ENCODE measurements at regions not wholly inside any gene's neighbourhood (a gene's known extent, or its start where the extent isn't known, plus 50 kb on each side); places are given as distances from the start of the nearest gene placed in this dataset.

DNA sequence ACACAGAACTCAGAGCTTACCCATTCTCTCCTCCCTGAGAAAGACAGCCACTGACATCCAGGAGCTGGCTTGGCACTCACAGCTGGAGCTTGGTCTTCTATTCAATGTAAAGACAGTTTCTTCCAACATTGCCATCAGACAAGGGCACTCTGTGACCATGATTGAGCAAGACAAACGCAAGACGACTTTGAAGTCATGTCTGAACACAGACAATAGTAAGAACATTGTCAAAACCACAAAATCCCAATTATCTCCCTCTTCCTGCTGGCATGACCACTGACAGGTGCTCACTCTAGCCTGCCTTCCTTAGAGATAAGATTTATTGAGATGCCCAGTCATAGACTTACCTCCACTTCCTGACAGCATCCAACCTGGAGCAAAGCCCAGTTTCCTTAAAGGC is 328.0 kb downstream of the MSX2 start:
- Mint-ChIP-seq H3K27ac (no peak overlapping the region), H3K4me3 (no peak overlapping the region), H3K9me3 (peaks cover 3% of the 10 kb centered on the region), H3K4me1 (ENCODE audit: low read depth) (no peaks in the 10 kb centered on the region), H3K27me3 (peaks cover 12% of the 10 kb centered on the region), H3K36me3 (no peaks in the 10 kb centered on the region)
- CTCF ChIA-PET = interaction anchor here (1.1 kb wide), 1 partner anchor 10 kb away, joined by 3 read pairs; no protein-coding TSS in a partner anchor
- intact Hi-C loops (cut with micrococcal nuclease) = no loop called here
- POLR2A ChIA-PET = no interaction called here
- no peak for DNase-seq

DNA sequence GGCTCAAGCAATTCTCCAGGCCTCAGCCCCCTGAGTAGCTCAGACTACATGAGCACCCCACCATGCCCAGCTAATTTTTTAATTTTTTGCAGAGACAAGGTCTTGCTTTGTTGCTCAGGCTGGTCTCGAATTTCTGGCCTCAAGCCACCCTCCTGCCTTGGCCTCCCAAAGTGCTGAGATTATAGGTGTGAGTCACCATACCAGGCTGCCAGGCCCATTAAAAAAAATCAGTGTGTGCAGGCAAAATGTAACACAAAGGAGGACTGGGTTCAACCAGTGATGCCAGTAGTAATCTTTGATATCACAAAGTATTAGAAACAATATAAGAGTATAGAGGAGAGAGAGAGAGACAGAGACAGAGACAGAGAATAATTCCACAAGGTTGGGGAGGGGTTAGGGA is 322.7 kb downstream of the MSX2 start:
- H3K27ac Mint-ChIP-seq = no peak overlapping the region
- H3K4me3 Mint-ChIP-seq = no peak overlapping the region
- H3K27me3 Mint-ChIP-seq = peaks cover 3% of the 10 kb centered on the region
- no peaks in the 10 kb centered on the region for H3K4me1 Mint-ChIP-seq (ENCODE audit: low read depth)
- POLR2A ChIA-PET = no interaction called here
- CTCF ChIA-PET = no interaction called here
- DNase-seq = no peak
- no peaks in the 10 kb centered on the region for H3K36me3 Mint-ChIP-seq
- intact Hi-C loops (cut with micrococcal nuclease) = no loop called here
- H3K9me3 Mint-ChIP-seq = peaks cover 3% of the 10 kb centered on the region

DNA sequence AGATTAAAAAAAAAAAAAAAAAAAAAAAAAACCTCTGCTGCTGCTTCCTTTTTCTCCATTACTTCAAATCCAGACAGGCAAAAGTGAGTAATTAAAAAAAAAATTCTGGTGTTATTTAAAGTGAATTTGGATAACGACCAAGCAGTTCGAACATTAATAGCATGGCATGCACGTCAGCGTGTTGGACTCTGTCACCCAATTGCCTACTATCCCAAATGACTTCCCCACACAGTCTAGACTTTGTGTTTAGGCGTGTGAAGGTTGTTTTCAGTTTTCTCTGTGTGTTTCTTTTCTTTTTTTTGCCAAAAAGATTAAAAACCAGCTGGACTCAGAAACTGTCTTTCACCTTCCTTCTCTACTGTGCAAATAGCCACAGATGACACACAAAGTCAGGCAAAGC is 321.4 kb downstream of the MSX2 start:
- Mint-ChIP-seq H3K4me3 (no peak overlapping the region), H3K27ac (no peak overlapping the region), H3K9me3 (no peaks in the 10 kb centered on the region), H3K27me3 (peaks cover 1% of the 10 kb centered on the region), H3K36me3 (no peaks in the 10 kb centered on the region), H3K4me1 (ENCODE audit: low read depth) (no peaks in the 10 kb centered on the region)
- CTCF ChIA-PET = no interaction called here
- no peak for DNase-seq
- intact Hi-C loops (cut with micrococcal nuclease) = no loop called here
- POLR2A ChIA-PET = no interaction called here

DNA sequence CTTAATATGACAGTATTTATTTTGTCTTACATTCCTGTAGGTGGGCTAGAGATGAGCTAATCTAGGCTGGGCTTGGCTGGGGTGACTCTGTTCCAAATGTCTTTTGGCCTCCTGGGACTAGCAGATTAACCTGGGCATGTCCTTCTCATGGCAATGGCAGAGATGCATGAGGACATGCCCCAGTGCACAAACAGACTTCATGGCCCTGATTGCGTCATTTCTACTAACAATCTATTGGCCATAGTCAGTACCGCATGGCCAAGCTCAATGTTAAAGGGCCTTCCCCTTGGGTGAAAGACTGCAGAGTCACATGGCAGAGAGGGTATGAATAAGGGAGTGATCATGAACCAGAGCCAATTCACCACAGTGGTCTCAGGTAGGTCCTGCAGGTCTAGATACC is 313.4 kb downstream of the MSX2 start:
- intact Hi-C loops (cut with micrococcal nuclease) = no loop called here
- Mint-ChIP-seq H3K36me3 (no peaks in the 10 kb centered on the region), H3K4me1 (ENCODE audit: low read depth) (no peaks in the 10 kb centered on the region), H3K9me3 (peaks cover 4% of the 10 kb centered on the region), H3K4me3 (no peak overlapping the region), H3K27ac (no peak overlapping the region), H3K27me3 (no peaks in the 10 kb centered on the region)
- DNase-seq = no peak
- ChIA-PET POLR2A (no interaction called here), CTCF (no interaction called here)

DNA sequence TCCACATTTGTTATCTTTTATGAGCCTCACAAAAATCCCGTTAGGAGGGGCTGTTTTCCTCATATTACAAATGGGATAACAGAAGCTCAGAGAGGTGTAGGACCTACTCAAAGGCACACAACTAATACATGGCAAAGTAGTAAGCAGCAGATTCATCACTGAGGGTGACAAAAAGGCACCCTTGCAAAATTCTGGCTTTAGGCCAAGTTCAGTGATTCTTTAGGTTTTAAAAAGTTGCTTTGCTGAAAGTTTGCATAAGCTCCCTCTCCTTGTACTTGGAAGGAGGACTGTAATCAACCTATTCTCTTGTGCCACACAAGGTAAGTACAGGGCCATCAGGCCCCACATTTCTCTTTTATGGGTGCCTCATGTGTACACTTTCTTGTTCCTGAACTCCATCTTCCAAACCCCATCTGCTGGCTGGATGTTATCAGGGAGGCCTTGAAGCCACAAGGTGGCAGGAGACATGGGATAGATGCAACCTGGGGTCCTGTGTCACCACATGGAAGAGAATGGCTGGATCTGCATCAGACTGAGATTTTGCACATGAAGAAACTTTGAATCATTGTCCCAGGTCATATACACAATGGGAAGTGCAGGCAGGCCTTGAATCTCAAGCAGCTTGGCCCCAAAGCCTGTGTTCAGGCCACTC is 311.6 kb downstream of the MSX2 start:
- Mint-ChIP-seq H3K36me3 (no peaks in the 10 kb centered on the region), H3K4me3 (no peak overlapping the region), H3K27me3 (no peaks in the 10 kb centered on the region), H3K4me1 (ENCODE audit: low read depth) (no peaks in the 10 kb centered on the region), H3K9me3 (peaks cover 4% of the 10 kb centered on the region), H3K27ac (no peak overlapping the region)
- ChIA-PET POLR2A (no interaction called here), CTCF (interaction anchor here (0.5 kb wide), 1 partner anchor 136 kb away, joined by 3 read pairs; no protein-coding TSS in a partner anchor)
- no peak for DNase-seq
- intact Hi-C loops (cut with micrococcal nuclease) = no loop called here

DNA sequence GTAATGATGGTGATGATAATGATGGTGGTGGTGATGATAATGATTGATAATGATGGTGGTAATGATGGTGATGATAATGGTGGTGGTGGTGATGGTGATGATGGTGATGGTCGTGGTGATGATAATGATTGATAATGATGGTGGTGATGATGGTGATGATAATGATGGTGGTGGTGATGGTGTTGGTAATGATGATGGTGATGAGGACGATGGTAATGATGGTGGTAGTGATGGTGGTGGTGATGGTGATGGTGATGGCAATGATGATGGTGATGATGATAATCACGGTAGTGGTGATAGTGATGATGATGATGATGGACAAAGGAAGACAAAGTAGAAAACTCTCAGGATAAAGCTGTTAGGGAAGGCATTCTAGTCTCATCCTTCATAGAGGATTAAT is 310.5 kb downstream of the MSX2 start:
- Mint-ChIP-seq H3K4me3 (no peak overlapping the region), H3K4me1 (ENCODE audit: low read depth) (no peaks in the 10 kb centered on the region), H3K36me3 (no peaks in the 10 kb centered on the region), H3K27me3 (peaks cover 2% of the 10 kb centered on the region), H3K9me3 (peaks cover 4% of the 10 kb centered on the region), H3K27ac (no peak overlapping the region)
- ChIA-PET CTCF (interaction anchor here (0.6 kb wide), 1 partner anchor 8 kb away, joined by 3 read pairs; no protein-coding TSS in a partner anchor), POLR2A (no interaction called here)
- intact Hi-C loops (cut with micrococcal nuclease) = no loop called here
- no peak for DNase-seq

DNA sequence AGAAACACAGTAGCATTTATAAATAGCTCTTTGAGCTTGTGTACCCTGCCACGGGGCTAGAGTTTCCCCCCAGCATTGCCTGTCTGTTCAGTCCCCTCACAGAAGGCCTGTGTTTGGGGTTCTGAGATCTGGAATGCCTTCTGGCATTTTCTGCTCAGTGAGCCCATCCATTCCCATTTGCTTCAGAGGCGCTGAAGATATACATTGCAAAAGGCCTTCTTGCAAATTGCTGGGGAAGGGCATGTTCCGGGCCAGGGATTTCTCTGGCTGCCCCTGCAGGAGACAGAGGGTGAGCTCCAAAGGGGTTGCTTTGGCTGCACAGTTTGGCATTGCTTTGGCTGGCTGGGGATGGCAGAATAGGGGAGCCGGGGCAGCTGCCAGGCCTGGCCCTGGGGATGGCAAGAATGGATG is 308.4 kb downstream of the MSX2 start:
- peaks cover 4% of the 10 kb centered on the region for H3K9me3 Mint-ChIP-seq
- POLR2A ChIA-PET = no interaction called here
- H3K36me3 Mint-ChIP-seq = no peaks in the 10 kb centered on the region
- H3K27me3 Mint-ChIP-seq = peaks cover 2% of the 10 kb centered on the region
- H3K4me1 Mint-ChIP-seq (ENCODE audit: low read depth) = no peaks in the 10 kb centered on the region
- no peak overlapping the region for H3K4me3 Mint-ChIP-seq
- intact Hi-C loops (cut with micrococcal nuclease) = no loop called here
- no peak for DNase-seq
- H3K27ac Mint-ChIP-seq = no peak overlapping the region
- CTCF ChIA-PET = no interaction called here

DNA sequence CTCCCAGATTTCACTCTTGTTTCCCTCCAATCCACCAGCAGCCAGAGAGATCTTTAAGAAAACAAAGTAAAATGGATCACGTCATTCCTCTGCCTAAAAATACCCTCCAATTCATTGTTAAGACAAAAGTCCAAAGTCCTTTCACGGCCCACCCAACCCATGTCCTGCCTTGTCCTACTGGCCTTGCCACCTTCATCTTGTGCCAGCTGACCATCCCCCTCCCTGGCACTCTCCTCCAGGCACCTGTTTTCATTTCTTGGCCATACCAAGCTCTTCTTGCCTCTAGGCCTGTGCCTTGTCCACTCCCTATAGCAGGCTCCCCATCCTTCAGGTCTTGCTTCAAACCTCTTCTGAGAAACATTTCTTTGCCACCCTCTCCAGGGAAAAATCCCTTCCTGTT is 307.6 kb downstream of the MSX2 start:
- intact Hi-C loops (cut with micrococcal nuclease) = no loop called here
- CTCF ChIA-PET = no interaction called here
- peaks cover 4% of the 10 kb centered on the region for H3K9me3 Mint-ChIP-seq
- H3K4me3 Mint-ChIP-seq = no peak overlapping the region
- POLR2A ChIA-PET = no interaction called here
- no peak overlapping the region for H3K27ac Mint-ChIP-seq
- H3K36me3 Mint-ChIP-seq = no peaks in the 10 kb centered on the region
- H3K27me3 Mint-ChIP-seq = peaks cover 2% of the 10 kb centered on the region
- no peaks in the 10 kb centered on the region for H3K4me1 Mint-ChIP-seq (ENCODE audit: low read depth)
- DNase-seq = no peak

DNA sequence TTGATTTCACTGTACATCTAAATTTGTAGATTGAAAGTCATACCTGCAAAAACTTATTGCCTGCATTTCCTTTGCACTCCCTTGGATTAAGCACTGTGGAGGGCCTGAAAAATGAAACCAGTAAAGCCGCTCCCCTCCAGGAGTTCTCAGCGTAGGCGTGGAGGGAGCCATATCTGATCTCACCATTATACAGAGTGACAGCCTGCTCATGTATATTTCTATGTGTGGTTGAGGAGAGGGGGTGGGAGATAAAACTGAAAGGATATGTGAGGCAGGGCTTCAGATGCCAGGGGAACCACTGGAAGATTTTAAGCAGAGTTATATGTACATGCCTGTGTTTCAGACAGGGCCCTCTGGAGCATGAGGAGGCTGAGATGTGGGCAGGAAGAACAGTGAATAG is 303.0 kb downstream of the MSX2 start:
- intact Hi-C loops (cut with micrococcal nuclease) = no loop called here

DNA sequence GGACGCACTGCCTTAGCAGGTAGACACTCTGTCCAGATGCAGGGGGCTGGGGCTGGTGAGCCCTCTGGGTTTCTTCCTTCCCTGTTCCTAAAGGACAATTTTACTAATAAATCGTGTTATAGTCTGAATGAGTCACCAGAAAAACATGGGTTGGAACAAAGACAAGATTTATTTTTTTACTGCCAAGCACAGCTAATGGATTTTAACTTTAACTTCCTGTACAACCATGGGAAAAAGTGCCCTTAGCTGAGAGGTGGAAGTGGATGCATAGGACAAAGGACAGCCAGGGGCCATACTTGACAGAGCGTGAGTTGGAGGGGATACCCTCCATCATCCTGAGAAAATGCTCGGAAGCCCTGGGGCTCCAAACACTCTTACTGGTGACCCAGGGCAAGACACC is 300.7 kb downstream of the MSX2 start:
- Mint-ChIP-seq H3K36me3 (peaks cover 3% of the 10 kb centered on the region), H3K9me3 (peaks cover 7% of the 10 kb centered on the region), H3K4me1 (ENCODE audit: low read depth) (no peaks in the 10 kb centered on the region), H3K4me3 (no peak overlapping the region), H3K27me3 (peaks cover 2% of the 10 kb centered on the region), H3K27ac (no peak overlapping the region)
- CTCF ChIA-PET = no interaction called here
- intact Hi-C loops (cut with micrococcal nuclease) = no loop called here
- DNase-seq = no peak
- POLR2A ChIA-PET = no interaction called here

More for the DNA sequence above, 303.0 kb downstream of the MSX2 start:
- ChIA-PET CTCF (no interaction called here), POLR2A (no interaction called here)
- no peak for DNase-seq
- Mint-ChIP-seq H3K27ac (no peak overlapping the region), H3K9me3 (peaks cover 7% of the 10 kb centered on the region), H3K4me3 (no peak overlapping the region), H3K4me1 (ENCODE audit: low read depth) (no peaks in the 10 kb centered on the region), H3K27me3 (peaks cover 2% of the 10 kb centered on the region), H3K36me3 (peaks cover 3% of the 10 kb centered on the region)

DNA sequence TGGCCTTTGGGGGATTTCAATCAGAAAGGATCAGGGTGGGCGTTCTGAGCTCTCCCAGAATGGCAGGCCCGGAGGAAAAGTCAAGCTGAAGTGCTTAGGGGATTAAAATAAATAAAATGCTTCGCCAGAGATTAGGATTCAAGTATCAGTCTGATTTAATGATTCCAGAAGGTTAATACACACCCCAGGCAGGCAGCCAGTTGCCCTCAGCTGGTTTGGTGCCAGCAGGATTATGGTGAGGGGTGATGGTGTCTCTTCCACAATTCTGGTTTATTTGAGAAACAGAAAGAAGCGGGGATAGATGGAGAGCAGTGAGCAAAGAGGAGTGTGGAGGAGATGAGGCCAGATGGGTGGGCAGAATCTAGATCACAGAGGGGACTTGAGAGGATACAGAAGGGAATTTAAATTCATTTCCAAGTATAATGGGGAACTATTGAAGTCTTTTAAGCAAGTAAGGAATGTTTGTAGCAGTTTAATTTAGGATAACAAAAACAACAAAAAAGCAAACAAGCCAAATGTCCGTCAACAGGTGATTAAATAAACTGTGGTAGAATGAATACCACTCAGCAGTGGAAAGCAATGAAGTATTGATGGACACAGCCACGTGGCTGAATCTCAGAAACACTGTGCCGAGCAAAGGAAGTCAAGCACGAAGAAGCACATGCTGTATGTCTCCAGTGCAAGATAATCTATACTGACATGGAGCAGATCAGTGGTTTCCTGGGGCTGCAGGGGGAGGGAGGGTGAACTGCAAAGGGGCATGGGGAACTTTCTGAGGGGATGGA is 297.7 kb downstream of the MSX2 start:
- Mint-ChIP-seq H3K4me1 (ENCODE audit: low read depth) (no peaks in the 10 kb centered on the region), H3K27ac (no peak overlapping the region), H3K27me3 (no peaks in the 10 kb centered on the region), H3K9me3 (peaks cover 7% of the 10 kb centered on the region), H3K36me3 (peaks cover 3% of the 10 kb centered on the region), H3K4me3 (no peak overlapping the region)
- POLR2A ChIA-PET = no interaction called here
- CTCF ChIA-PET = no interaction called here
- intact Hi-C loops (cut with micrococcal nuclease) = no loop called here
- no peak for DNase-seq

DNA sequence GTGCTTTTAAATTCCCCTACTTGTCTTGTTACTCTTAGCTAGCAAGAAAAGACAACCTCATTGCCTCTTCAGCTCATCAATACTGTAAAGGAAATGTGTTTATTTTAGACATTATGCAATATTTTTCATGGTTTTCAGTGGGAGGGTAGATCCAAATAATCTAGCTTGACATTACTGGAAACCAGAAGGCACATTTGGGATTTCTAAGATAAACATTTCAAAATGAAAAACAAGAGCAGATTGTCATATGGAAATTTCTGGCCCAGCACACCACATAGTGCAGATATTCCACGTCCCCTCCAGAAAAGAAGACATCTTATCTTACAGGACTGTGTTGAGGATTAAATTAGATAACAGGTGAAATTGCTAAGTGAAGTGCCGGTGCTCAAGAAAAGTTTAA is 296.9 kb downstream of the MSX2 start:
- POLR2A ChIA-PET = no interaction called here
- CTCF ChIA-PET = no interaction called here
- Mint-ChIP-seq H3K36me3 (peaks cover 3% of the 10 kb centered on the region), H3K27me3 (no peaks in the 10 kb centered on the region), H3K4me3 (no peak overlapping the region), H3K4me1 (ENCODE audit: low read depth) (no peaks in the 10 kb centered on the region), H3K9me3 (peaks cover 7% of the 10 kb centered on the region), H3K27ac (no peak overlapping the region)
- intact Hi-C loops (cut with micrococcal nuclease) = no loop called here
- DNase-seq = no peak

DNA sequence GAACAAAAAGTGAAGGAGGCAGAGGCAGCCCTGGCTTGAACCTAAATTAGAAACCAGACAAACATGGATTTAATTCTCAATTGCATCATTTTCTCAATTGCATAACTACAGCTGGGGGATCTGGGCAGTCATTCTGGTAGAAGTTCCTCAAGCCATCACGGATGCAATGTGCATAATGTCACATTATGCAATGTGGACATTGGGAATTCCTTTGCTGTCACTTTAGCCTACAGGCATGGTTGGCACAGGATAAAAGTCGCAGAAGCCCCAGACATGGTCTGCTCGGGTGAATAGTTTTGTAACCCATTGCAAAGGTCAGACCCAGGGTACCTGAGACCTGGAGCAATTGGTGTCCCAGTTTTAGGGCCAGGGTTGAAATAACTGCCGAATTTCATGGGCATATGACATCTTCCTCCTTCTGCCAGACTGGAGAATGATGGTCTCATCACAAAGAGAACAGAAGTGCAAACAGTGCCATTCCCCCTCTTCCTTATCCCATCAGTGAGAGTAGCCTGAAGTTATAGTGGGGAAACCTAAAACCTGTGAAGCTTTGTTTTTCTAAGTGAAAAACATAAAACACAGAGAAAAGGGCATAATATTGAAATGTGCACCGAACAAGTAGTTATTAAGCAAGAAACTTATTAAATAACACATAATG is 290.8 kb downstream of the MSX2 start:
- H3K4me1 Mint-ChIP-seq (ENCODE audit: low read depth) = peaks cover 5% of the 10 kb centered on the region
- H3K27me3 Mint-ChIP-seq = no peaks in the 10 kb centered on the region
- ChIA-PET CTCF (no interaction called here), POLR2A (no interaction called here)
- no peaks in the 10 kb centered on the region for H3K36me3 Mint-ChIP-seq
- no peaks in the 10 kb centered on the region for H3K9me3 Mint-ChIP-seq
- DNase-seq = no peak
- H3K4me3 Mint-ChIP-seq = no peak overlapping the region
- H3K27ac Mint-ChIP-seq = no peak overlapping the region
- intact Hi-C loops (cut with micrococcal nuclease) = no loop called here

Data from activated CD4-positive, alpha-beta memory T cell treated with anti-CD3 and anti-CD28 coated beads for 36 hours (primary cell).